A204.1 (cell line): ENCODE measurements at regions not wholly inside any gene's neighbourhood (a gene's known extent, or its start where the extent isn't known, plus 50 kb on each side); places are given as distances from the start of the nearest gene placed in this dataset.

Experiments
- FAIRE-seq: peaks from 2 replicates; lab custom pipeline; 2012; peaks lifted over from hg19 to GRCh38; lab: Jason Lieb, UNC

GRCh38 chr10:113368666-113369364 lies 184.0 kb upstream of the HABP2 start:
- no peak for FAIRE-seq

- FAIRE-seq: no peak
Measured at GRCh38 chr10:113369365-113369694, 183.5 kb upstream of the HABP2 start.

- no peak for FAIRE-seq
Measured at GRCh38 chr10:113376428-113376827, 176.4 kb upstream of the HABP2 start.

- FAIRE-seq: no peak
Measured at GRCh38 chr10:113379091-113379490, 173.8 kb upstream of the HABP2 start.

DNA sequence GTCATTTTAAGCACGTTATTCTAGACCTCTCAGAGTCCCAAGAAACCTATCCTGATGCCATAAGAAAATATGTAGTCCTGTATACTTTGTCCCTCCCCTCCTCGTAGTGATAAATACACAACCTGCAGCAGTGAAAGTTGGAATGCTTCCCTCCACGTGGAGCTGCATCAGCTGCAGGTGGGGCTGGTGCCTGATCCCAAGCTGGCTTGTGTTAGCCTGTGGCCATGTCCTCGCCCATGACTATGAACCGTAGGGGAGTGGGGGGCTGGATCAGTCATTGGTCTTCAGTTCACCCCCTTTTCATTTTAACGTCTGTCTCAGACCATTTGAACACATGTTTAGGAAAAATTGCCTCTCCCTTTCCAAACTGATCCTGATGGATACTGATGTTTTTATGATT lies 171.4 kb upstream of the HABP2 start:
- FAIRE-seq: no peak

DNA sequence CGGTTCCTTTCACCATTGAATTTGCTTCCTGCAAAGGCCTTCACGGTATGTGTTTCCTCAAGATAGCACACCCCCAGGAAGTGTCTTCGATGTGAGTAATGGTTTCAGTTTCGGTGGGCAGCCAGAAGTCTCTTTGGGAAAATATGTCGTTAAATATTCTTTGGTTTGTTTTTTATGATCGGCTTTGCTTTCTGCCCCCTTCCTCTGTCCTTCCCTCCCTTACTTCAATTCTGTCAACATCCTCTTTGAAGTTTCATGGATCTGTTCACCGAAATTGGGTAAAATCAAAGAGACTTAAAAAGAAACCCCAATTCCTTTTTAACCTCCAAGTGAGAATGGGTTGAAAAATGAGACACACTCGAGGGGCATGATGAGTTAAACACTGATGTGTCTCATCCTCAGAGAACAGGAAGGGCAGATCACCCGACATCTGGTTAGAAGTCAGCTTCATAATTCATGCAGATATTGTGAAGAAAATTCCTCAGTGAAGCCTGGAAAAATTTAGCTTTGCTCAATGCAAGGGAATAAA lies 170.8 kb upstream of the HABP2 start:
- no peak for FAIRE-seq

DNA sequence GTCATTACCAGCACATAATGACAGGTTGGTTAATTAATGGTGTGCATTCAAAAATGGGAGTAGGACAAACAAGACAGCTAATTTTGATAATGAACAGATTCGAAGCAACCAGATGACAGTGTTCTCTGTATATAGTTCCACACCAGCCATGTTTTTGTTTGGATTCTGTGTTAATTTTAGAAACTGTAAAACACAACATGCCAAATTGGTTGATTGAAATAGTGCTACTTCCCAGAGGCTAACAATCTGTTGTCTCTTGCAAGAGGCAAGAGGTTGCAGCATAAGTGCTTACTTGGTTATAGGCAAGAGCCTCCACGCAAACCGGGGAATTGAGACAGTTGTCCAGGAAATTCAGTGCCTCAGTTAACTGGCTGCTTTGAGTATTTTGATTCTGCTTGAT lies 170.2 kb upstream of the HABP2 start:
- no peak for FAIRE-seq

- no peak for FAIRE-seq
Measured at GRCh38 chr10:113384181-113384580, 168.7 kb upstream of the HABP2 start.

GRCh38 chr10:113385021-113385999 lies 167.5 kb upstream of the HABP2 start:
- peak; percentile 94 for FAIRE-seq

GRCh38 chr10:113386005-113386404 lies 166.8 kb upstream of the HABP2 start:
- FAIRE-seq: no peak

- FAIRE-seq: no peak
Measured at GRCh38 chr10:113389969-113390368, 162.9 kb upstream of the HABP2 start.

DNA sequence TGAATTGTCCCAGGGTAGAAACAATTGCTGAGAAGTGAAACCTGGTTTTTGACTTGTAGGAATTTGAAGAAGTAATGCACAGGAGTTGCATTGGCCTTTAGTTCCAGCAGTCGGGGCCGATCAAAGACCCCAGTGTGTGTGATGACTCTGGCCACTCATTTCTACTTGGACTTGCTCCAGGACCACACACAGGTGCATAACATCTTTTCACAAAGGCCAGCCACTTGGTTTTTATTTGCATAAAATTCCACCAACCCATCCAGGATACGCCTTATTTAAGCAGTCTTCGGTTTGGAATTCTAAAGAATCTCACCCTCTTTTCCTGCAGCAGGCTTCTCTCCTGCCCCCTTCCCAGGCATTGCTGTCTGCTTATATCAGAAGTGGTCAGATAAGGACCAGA lies 162.0 kb upstream of the HABP2 start:
- no peak for FAIRE-seq

DNA sequence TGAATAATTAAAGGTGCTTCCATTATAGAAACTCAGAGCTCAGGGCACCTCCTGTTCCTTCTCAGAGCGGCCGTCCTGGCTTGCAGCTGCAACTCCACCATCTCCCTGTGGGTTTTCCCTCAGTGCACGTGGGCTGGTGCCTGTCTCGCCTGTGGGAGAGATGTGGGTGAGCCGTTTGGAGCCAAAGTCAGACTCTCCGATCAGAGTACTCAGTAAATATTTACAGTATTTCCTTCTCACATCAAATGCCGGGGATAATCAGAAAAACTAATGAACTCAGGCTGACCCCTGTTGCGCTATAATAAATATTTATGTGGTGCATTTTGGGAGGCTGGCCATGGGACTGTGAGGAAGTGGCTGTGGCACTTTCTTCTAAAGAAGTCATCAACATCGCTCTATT lies 155.8 kb upstream of the HABP2 start:
- no peak for FAIRE-seq

GRCh38 chr10:113399065-113399464 lies 153.8 kb upstream of the HABP2 start:
- no peak for FAIRE-seq

- FAIRE-seq: no peak
Measured at GRCh38 chr10:113402602-113403001, 150.3 kb upstream of the HABP2 start.

DNA sequence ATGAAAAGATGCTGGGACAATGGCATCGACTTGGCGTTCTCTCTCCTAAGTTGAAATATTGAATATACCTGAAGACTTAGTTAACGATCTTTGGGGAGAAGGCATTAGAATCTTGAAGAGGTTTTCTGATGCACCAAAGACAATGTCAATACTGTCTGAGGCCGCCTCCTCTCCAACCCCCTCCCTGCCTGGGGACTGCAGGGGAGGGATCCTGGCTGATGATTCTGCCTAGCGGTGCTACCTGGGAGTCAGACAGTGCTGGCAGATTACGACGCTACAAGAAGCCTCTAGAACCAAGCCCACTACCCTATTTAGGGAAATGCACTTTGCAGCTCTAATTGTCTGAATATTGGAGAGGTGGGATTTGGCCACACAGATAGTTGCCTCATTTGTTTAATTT lies 145.6 kb upstream of the HABP2 start:
- FAIRE-seq: no peak

GRCh38 chr10:113409175-113409574 lies 143.7 kb upstream of the HABP2 start:
- no peak for FAIRE-seq

GRCh38 chr10:113410618-113411017 lies 142.2 kb upstream of the HABP2 start:
- FAIRE-seq: no peak

GRCh38 chr10:113411456-113411855 lies 141.4 kb upstream of the HABP2 start:
- no peak for FAIRE-seq

GRCh38 chr10:113412161-113412560 lies 140.7 kb upstream of the HABP2 start:
- FAIRE-seq: no peak

DNA sequence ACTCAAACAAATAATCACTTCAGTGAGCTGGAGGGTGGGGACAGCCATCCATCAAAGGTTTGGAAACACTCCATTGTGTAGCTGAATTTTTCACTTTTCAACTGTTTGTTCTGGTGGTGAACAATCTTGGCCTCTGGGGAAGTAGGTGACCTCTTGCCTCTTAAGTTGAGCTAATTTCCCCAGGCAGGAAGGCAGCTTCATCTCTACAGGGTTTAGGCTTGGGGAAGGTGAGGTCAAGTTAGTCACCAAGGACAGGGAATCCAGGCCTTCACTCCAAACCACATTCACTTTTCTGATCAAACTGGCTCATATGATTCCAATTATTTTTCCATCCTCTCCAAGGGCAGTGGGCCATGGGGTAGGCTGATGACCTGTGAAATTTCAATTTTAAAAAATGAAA lies 138.3 kb upstream of the HABP2 start:
- no peak for FAIRE-seq

DNA sequence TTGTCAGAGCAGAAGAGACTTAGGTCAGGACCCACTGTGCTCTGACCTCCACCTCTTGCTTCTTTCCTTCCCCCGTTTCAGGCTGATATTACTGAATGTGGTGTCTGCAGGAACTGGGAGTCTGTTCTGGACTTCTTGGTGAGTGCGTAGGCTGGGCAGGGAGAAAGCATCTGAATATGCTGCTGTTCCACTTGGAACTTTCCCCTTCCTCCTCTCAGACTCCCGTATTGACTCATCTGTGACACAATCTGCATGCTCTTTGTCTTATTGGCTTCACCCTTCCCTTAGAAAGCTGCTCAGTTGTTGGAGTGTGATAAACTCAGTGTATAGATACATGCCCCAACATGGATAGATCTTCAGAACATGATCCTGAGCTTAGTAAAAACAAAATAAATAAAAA lies 137.6 kb upstream of the HABP2 start:
- no peak for FAIRE-seq

DNA sequence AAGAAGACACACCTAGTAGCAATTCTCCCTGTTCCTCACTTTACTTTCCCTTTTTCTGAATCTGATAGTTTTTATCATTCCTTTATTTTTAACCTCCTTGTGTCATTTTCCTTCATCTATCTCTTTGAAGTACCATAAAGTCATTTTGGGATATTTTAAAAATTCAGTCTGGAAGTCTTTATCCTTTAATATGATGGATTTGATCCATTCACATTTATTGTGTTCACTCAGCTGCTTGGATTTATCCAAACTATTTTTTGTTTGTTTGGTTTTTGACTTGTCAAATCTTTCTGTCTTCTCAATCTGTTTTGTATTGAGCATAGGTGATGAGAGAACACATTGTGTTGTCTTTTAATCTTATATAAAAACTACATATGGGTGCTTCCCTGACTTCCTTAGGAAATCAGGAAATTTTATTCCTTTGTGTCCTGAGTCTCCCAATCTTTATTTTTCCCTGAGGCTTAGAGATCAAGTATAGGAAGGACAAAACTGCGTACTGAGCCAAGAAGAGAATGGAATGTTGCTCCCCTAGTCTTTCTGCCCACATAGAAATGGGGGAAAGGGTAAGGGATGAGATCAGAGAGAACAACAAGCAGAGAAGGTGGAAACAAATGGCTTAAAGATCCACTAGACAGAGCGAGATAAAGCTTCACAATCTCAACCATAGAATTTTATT lies 132.7 kb upstream of the HABP2 start:
- FAIRE-seq: no peak
